Left ventricle myocardium inferior (tissue), 1 donor: ENCODE measurements at regions not wholly inside any gene's neighbourhood (a gene's known extent, or its start where the extent isn't known, plus 50 kb on each side); places are given as distances from the start of the nearest gene placed in this dataset.
"Not testable (repeated sequence)": the region's sequence is repeated elsewhere in the genome, so short reads cannot be mapped to it uniquely, and the experiment has no call there.

ENCODE experiments used
- DNase-seq: peaks from one replicate; pipeline ENCODE4 v3.0.0-alpha.2; 2020
- H3K27ac ChIP-seq: fragments of 200-600 bp; replicated peaks from 2 replicates; pipeline ENCODE4 v1.8.0; 2021
- H3K27me3 ChIP-seq: fragments of 200-600 bp; 2 replicates; pipeline ENCODE4 v1.8.0; 2021; ENCODE audit warnings: low read depth
- H3K36me3 ChIP-seq: fragments of 200-600 bp; 2 replicates; pipeline ENCODE4 v1.8.0; 2021
- H3K4me1 ChIP-seq: fragments of 200-600 bp; 2 replicates; pipeline ENCODE4 v1.8.0; 2021
- H3K4me3 ChIP-seq: fragments of 200-600 bp; 2 replicates; pipeline ENCODE4 v1.8.0; 2021; ENCODE audit warnings: mild to moderate bottlenecking, moderate library complexity
- H3K9me3 ChIP-seq: fragments of 200-600 bp; replicated peaks from 2 replicates; pipeline ENCODE4 v1.8.0; 2021
- intact Hi-C: fragments of 100-400 bp; cut with micrococcal nuclease; formaldehyde crosslinking; loops from one replicate; pipeline ENCODE4 v1.11.0; 2022
- TF ChIP-seq, protein P1 (sequence below): fragments of 200-600 bp; IDR thresholded peaks from 2 replicates; pipeline ENCODE4 v1.8.0; 2021; ENCODE audit warnings: antibody characterized with exemption, mild to moderate bottlenecking, borderline replicate concordance
- donor health status: DM: no; HTN: yes; CAD: no; lungs with severe emphysema.

DNA sequence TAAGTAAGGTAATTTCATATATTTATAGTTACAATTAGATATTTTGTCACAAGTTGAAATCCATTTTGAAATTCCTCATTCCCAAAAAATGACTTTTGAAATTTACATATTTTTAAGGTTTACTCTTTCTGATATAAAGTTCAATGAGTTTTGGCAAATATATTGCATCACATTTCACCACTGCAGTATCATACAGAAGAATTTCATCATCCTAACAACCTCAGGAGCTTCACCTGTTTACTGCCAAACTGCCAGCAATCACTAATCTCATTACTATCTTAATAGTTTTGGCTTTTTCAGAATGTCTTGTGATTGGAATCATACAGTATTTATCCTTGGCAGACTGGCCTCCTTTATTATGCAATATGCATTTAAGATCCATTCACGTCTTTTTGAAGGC is 1578.9 kb downstream of the REEP3 start:
- DNase-seq: no peak
- H3K27ac ChIP-seq: no peak overlapping the region
- intact Hi-C loops: no loop called here
- peaks cover 9% of the 10 kb centered on the region for H3K9me3 ChIP-seq
- no peaks in the 10 kb centered on the region for H3K4me1 ChIP-seq
- H3K27me3 ChIP-seq: no peaks in the 10 kb centered on the region
- TF ChIP-seq, protein P1, sequence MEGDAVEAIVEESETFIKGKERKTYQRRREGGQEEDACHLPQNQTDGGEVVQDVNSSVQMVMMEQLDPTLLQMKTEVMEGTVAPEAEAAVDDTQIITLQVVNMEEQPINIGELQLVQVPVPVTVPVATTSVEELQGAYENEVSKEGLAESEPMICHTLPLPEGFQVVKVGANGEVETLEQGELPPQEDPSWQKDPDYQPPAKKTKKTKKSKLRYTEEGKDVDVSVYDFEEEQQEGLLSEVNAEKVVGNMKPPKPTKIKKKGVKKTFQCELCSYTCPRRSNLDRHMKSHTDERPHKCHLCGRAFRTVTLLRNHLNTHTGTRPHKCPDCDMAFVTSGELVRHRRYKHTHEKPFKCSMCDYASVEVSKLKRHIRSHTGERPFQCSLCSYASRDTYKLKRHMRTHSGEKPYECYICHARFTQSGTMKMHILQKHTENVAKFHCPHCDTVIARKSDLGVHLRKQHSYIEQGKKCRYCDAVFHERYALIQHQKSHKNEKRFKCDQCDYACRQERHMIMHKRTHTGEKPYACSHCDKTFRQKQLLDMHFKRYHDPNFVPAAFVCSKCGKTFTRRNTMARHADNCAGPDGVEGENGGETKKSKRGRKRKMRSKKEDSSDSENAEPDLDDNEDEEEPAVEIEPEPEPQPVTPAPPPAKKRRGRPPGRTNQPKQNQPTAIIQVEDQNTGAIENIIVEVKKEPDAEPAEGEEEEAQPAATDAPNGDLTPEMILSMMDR: no peak
- H3K36me3 ChIP-seq: no peaks in the 10 kb centered on the region
- H3K4me3 ChIP-seq: no peak overlapping the region

DNA sequence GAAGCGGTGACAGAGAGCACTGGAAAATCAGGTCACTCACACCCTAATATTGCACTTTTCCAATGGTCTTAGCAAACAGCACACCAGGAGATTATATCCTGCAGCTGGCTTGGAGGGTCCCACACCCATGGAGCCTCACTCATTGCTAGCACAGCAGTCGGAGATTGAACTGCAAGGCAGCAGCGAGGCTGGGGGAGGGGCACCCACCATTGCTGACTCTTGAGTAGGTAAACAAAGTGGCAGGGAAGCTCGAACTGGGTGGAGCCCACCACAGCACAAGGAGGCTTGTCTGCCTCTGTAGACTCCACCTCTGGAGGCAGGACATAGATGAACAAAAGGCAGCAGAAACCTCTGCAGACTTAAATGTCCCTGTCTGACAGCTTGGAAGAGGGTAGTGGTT is 1579.7 kb downstream of the REEP3 start:
- DNase-seq, H3K36me3 ChIP-seq, intact Hi-C loops, H3K4me3 ChIP-seq, H3K4me1 ChIP-seq, H3K27ac ChIP-seq, H3K27me3 ChIP-seq: not testable (repeated sequence)
- peaks cover 17% of the 10 kb centered on the region for H3K9me3 ChIP-seq

DNA sequence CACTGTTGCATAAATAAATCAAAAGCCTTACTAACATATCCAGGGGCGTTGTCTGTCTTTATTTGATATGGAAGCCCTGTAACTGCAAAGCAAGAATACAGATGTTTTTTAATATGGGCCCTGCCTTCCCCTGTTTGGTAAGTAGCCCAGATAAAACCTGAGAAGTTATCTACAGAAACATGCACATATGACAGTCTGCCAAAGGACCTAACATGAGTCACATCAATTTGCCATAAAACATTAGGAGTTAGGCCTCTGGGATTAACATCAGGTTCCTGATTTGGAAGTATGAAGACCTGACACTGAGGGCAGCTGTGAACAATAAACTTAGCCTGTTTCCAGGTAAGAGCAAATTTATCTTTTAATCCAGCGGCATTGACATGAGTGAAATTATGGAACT is 1588.8 kb downstream of the REEP3 start:
- intact Hi-C loops: no loop called here
- Histone ChIP-seq H3K36me3 (no peaks in the 10 kb centered on the region), H3K4me3 (no peak overlapping the region), H3K27me3 (no peaks in the 10 kb centered on the region), H3K27ac (no peak overlapping the region), H3K4me1 (no peaks in the 10 kb centered on the region), H3K9me3 (peaks cover 25% of the 10 kb centered on the region)
- TF ChIP-seq, protein P1: no peak
- no peak for DNase-seq

DNA sequence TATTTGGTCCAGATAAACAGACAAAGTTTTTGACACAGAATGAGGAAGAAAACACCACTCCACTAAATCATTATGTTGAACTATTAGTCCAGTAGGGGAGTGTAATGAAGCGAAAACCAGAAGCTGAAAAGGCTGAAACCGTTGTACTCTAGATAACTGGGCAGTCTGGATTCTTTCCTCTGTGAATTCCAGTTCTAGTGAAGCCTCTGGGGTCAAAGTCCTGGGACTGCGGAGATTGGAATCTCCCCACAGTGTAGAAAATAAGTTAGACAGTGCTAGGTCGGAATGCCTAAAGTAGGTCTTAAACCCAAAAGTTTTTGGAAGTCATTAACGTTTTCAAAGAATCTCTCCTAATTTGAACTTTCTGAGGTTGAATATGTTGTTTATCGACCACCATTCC is 1589.9 kb downstream of the REEP3 start:
- intact Hi-C loops, H3K36me3 ChIP-seq, H3K27ac ChIP-seq, DNase-seq, H3K4me3 ChIP-seq, H3K27me3 ChIP-seq, H3K4me1 ChIP-seq: not testable (repeated sequence)
- peaks cover 15% of the 10 kb centered on the region for H3K9me3 ChIP-seq

DNA sequence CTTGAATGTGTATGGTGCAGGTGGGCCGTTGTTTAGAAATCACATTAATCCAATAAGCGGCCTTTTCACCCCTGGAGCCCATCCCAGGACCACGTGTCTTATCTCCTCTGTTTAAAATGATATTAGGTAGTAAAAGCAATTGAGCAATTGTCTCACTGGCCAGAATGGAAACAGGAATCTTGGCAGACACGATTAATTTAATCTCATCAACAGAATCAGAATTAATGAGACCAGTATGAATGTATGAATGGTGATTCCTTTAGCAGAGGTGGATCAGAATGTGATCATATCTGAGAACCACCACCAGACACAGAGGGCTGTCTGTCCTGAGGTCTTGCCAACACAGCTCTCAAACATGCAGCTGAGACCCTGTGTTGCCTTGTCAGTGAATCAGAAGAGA is 1591.4 kb downstream of the REEP3 start:
- intact Hi-C loops: no loop called here
- TF ChIP-seq, protein P1: no peak
- H3K36me3 ChIP-seq: no peaks in the 10 kb centered on the region
- H3K27ac ChIP-seq: no peak overlapping the region
- no peaks in the 10 kb centered on the region for H3K4me1 ChIP-seq
- no peaks in the 10 kb centered on the region for H3K27me3 ChIP-seq
- H3K9me3 ChIP-seq: peaks cover 2% of the 10 kb centered on the region
- no peak overlapping the region for H3K4me3 ChIP-seq
- no peak for DNase-seq

DNA sequence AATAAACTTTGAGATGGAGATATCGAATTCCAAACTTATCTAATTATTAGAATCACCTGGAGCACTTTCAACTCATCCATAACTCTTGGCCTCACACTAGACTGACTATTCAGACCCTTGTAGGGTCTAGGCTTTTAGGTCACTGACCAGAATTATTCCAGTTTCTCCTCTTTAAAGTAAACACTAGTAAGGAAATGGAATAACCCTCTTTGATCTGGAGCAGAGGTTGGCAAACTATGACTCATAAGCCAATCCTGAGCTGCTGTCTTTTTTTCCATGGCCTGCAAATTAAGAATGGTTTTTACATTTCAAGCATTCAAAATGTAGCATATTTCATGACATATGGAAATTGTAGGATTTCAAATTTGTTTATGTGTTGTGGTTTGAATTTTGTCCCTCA is 1601.9 kb downstream of the REEP3 start:
- Histone ChIP-seq H3K27me3 (no peaks in the 10 kb centered on the region), H3K36me3 (no peaks in the 10 kb centered on the region), H3K4me1 (no peaks in the 10 kb centered on the region), H3K4me3 (no peak overlapping the region), H3K27ac (no peak overlapping the region), H3K9me3 (no peaks in the 10 kb centered on the region)
- DNase-seq: no peak
- TF ChIP-seq, protein P1: no peak
- intact Hi-C loops: no loop called here

DNA sequence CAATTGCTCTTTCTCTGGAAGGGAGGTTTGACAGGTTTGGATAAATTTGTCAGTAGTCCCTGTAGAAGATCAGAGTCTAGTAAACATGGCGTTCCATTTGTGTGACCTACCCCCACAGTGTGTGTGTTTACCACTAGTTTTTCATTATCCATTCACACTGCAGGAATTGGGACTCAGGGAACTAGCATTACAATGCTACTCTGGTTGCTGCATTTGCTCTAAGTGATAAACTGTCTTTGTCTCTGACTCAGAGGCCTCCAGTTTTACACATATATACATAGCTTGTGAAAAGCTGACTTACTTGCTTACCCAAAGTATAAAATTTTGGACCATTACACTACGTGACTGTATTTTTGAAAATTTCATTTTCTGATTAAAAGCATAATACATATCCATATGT is 1604.0 kb downstream of the REEP3 start:
- TF ChIP-seq, protein P1: no peak
- H3K36me3 ChIP-seq: no peaks in the 10 kb centered on the region
- no peaks in the 10 kb centered on the region for H3K27me3 ChIP-seq
- no peak overlapping the region for H3K4me3 ChIP-seq
- H3K27ac ChIP-seq: no peak overlapping the region
- no peaks in the 10 kb centered on the region for H3K4me1 ChIP-seq
- no peaks in the 10 kb centered on the region for H3K9me3 ChIP-seq
- no peak for DNase-seq
- intact Hi-C loops: no loop called here
